ENCODE measurements at regions not wholly inside any gene's neighbourhood (a gene's known extent, or its start where the extent isn't known, plus 50 kb on each side); places are given as distances from the start of the nearest gene placed in this dataset.

DNA sequence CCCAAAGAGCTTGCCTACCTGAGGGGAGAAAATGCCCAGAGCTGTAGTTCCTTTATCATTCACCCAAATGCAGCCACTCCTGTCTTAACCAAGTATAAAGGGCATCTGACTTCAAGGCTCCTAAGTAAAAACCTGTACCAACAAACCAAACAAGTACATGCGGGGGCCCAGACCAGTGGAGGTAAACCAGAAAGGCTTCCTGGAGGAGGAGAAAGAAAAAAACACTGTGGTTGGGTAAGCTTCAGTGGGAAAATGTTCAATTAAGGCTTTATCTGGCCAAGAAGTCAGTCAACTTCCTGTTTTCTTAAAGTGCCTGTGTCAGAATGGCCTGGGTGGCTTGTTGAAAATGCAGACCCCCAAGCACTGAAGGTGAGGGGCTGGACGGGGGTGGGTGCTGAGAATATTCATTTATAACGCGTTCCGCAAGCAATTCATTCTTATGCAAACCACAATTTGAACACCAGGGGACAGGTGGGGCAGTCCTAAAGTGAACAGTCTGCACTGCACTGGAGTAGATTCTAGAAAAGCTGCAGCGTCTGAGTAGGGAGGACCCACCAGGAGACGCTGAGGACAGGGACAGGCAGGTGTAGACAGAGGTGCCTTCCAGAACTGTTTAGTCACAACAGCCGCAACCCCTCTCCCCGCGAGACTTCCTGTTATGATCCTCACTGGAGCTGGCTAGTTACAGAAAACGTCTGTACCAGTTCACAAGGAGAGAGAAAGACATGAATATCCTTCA is 467.1 kb downstream of the SOX9 start:
- Mint-ChIP-seq H3K4me1 (peaks cover 44% of the 10 kb centered on the region), H3K4me3 (peak overlapping the region; percentile 43), H3K9me3 (no peaks in the 10 kb centered on the region), H3K27me3 (peaks cover 34% of the 10 kb centered on the region), H3K36me3 (ENCODE audit: low read depth) (no peaks in the 10 kb centered on the region), H3K27ac (peak overlapping the region; percentile 84)
- DNase-seq: peak; percentile 27
- ChIA-PET CTCF (interaction anchor here (0.8 to 1.5 kb wide), 4 partner anchors 28 to 139 kb away, joined by 3 to 5 read pairs (median 4); no protein-coding TSS in a partner anchor), POLR2A (no interaction called here)

DNA sequence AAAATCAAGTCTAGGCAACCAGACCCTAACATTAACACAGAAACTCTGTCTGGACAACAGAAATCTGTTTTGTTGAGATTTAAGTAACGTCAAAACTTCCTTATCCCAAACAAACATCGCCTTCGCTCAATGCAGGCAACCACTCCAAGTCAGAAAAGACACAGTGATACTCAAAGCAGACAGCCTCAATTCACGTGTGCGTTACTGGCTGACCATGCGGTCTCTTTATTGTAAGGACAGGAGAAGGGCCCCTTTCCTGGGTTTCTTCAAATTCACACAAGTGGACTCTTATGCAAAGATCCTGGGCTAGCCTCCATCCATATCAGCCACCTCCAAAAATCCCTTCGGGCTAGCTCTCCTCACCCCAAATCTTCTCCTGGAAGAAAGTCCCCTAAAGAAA is 467.7 kb downstream of the SOX9 start:
- H3K36me3 Mint-ChIP-seq (ENCODE audit: low read depth): no peaks in the 10 kb centered on the region
- H3K27ac Mint-ChIP-seq: peak overlapping the region; percentile 83
- DNase-seq: no peak
- peaks cover 40% of the 10 kb centered on the region for H3K27me3 Mint-ChIP-seq
- no peaks in the 10 kb centered on the region for H3K9me3 Mint-ChIP-seq
- peaks cover 44% of the 10 kb centered on the region for H3K4me1 Mint-ChIP-seq
- ChIA-PET POLR2A (no interaction called here), CTCF (interaction anchor here (0.9 to 1.0 kb wide), 2 partner anchors 74 to 131 kb away, joined by 3 read pairs; no protein-coding TSS in a partner anchor)
- no peak overlapping the region for H3K4me3 Mint-ChIP-seq

DNA sequence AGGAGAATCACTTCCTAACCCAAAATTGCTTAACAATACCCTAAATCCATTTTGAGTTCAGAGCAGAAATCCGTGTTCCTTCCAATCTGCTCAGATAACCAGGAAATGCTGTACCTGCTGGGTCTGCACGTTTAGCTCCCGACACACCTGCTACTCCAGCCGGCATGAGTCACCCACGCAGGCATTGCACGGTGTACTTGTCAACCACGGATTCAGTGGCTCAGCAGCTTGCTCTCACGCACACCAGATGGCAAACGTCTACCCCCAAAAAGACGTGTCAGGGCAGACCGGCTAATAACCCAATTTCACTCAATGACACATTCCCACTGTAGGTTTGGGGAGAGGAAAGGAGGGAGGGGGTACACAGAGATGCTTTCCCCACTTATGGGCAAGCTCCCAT is 468.1 kb downstream of the SOX9 start:
- Mint-ChIP-seq H3K27me3 (peaks cover 43% of the 10 kb centered on the region), H3K4me3 (no peak overlapping the region), H3K36me3 (ENCODE audit: low read depth) (no peaks in the 10 kb centered on the region), H3K9me3 (no peaks in the 10 kb centered on the region), H3K27ac (peak overlapping the region; percentile 83), H3K4me1 (peaks cover 44% of the 10 kb centered on the region)
- no peak for DNase-seq
- CTCF ChIA-PET: interaction anchor here (0.9 to 1.0 kb wide), 2 partner anchors 75 to 131 kb away, joined by 3 read pairs; no protein-coding TSS in a partner anchor
- POLR2A ChIA-PET: no interaction called here

DNA sequence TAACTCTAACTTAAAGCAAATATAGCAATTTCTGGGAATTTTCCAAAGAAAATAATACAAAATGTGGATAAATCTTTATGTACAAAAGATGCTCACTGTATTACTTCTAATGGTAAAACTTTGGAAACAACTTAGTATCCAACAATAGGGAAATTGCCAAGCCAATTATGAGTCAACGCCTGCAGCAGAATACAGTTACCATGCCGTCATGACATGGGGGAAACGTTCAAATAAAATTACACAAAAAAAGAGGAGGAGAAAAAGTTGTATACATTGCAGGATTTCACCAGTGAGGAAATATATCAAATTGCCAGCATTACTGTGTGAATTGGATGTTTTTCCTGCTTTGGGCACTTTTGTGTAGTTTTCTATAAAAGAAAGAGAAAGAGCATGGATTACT is 469.6 kb downstream of the SOX9 start:
- Mint-ChIP-seq H3K27me3 (peaks cover 54% of the 10 kb centered on the region), H3K9me3 (no peaks in the 10 kb centered on the region), H3K27ac (peak overlapping the region; percentile 10), H3K36me3 (ENCODE audit: low read depth) (no peaks in the 10 kb centered on the region), H3K4me3 (peak overlapping the region; percentile 79), H3K4me1 (peaks cover 44% of the 10 kb centered on the region)
- no peak for DNase-seq
- ChIA-PET CTCF (no interaction called here), POLR2A (no interaction called here)

DNA sequence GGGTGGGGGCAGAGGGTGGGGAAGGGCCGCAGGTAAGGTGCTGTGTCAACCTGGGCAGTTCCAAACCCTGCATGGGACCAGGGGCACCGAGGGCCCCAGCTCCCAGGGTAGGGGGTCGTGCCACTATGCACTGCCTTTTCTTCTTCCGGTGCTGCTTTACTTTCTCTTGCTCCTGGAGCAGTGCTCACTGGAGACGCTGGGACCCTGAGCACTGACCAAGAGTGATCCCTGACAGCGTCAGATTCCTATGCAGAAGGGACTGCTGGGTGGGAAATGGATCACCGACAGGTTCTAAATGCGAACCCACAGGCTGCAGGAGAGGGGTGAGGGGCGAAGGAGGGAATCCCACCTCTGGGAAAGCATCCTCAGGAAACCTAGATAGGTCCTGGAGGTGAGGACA is 470.1 kb downstream of the SOX9 start:
- Mint-ChIP-seq H3K27ac (no peak overlapping the region), H3K4me1 (peaks cover 44% of the 10 kb centered on the region), H3K36me3 (ENCODE audit: low read depth) (no peaks in the 10 kb centered on the region), H3K4me3 (peak overlapping the region; percentile 79), H3K27me3 (peaks cover 58% of the 10 kb centered on the region), H3K9me3 (no peaks in the 10 kb centered on the region)
- POLR2A ChIA-PET: no interaction called here
- CTCF ChIA-PET: no interaction called here
- DNase-seq: no peak

DNA sequence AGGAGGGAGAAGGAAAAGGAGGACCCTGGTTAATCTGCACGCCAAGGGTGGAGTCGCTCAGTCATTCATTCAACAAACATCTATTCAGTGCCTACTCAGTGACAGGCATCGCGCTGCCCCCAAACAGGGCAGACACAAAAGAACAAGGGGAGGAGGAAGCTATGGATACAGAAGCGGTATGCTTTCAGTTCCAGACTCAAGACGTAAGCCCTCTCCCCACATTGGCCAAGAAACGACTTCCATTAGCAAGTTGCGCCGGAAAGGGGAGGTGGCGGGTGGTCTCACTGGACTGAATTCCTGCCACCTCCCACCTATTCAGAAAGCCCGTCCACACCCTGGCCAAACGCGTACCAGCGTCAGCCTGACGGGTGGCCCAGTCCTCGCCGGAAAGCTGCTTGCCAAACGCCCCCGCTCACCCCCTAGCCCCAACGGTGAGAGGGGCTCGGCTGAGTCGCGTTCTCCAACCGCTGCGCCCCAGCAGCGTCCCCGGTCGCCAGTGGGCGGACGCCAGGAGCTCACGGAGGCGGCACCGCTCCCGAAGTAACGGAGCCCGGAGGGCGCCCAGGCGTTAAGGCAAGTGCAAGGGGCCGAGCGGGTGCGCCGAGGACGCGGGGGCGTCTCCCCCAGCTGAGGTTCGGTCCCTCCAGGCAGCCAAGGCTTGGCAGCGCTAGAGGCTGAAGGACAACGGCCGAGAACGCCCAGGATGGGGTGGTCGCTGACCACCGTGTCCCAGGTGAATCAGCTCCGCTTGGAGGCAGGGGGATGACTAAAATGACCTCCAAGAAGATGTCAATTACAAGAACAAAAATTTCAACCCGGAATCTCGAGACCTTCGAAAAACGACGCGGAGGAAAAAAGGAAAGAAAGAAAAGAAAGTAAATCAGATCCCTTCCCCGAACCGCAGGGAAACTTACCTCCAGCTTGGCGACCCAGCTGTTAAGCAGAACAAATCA is 470.7 kb downstream of the SOX9 start:
- ChIA-PET CTCF (interaction anchor here (1.1 kb wide), 2 partner anchors 115 to 136 kb away, joined by 3 read pairs; no protein-coding TSS in a partner anchor), POLR2A (no interaction called here)
- peaks cover 58% of the 10 kb centered on the region for H3K27me3 Mint-ChIP-seq
- H3K36me3 Mint-ChIP-seq (ENCODE audit: low read depth): no peaks in the 10 kb centered on the region
- H3K27ac Mint-ChIP-seq: no peak overlapping the region
- DNase-seq: peak; percentile 19
- H3K9me3 Mint-ChIP-seq: no peaks in the 10 kb centered on the region
- H3K4me1 Mint-ChIP-seq: peaks cover 43% of the 10 kb centered on the region
- H3K4me3 Mint-ChIP-seq: peak overlapping the region; percentile 79

DNA sequence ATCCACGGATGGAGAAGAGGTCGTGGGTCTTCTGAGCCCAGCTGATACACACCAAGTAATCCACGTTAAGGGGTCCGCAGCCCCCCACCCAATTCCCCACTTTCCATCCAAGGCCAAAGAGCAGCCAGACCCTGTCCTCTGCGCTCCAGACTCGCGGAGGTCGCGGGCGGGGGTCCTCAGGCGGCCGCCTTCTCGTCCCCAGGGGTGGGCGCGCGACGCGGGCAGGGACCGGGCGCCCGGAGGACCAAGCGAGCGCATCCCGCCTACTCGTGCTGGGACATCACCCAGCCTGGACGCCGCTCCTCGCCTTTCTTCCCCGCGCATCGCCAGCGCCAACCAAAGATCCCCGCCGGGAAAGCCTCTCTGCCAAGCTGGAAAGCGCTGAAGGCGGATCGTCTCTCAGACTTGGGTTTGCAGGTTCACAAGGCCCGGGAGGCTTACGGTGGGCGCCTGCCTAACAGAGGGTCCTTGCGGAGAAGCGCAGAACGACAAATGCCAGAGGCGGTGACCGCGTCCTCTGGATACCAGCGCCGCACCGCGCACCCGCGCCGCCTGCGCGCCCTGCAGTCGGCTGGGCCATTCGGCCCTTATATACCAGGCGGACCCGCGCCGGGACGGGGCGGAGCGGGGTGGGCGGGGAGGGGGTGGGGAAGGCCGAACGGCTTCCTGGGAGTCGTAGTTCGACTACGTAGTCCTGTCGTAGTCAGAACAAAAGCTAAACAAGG is 471.6 kb downstream of the SOX9 start:
- ChIA-PET POLR2A (interaction anchor here (0.5 kb wide), 1 partner anchor 106 kb away, joined by 4 read pairs; no protein-coding TSS in a partner anchor), CTCF (interaction anchor here (1.1 kb wide), 2 partner anchors 114 to 135 kb away, joined by 3 read pairs; no protein-coding TSS in a partner anchor)
- Mint-ChIP-seq H3K27me3 (peaks cover 67% of the 10 kb centered on the region), H3K4me1 (peaks cover 34% of the 10 kb centered on the region), H3K27ac (no peak overlapping the region), H3K36me3 (ENCODE audit: low read depth) (no peaks in the 10 kb centered on the region), H3K9me3 (no peaks in the 10 kb centered on the region), H3K4me3 (peak overlapping the region; percentile 79)
- peak; percentile 74 for DNase-seq

DNA sequence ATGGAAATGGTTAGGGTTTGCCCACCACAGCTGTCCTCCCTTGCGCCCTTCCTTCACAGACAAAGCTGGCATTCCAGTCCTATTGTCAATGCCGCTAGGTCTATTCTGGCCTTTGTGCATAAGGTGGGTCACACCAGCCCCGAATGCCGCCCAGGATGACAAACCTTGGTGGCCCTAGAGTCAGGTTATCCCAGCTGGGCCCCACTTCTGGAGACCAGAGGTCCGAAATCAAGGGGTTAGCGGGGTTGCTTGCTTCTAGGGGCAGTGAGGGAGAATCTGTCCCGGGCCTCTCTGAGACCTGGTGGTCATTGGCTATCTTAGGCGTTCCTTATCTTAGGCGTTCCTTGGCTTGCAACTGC is 472.1 kb downstream of the SOX9 start:
- peaks cover 29% of the 10 kb centered on the region for H3K4me1 Mint-ChIP-seq
- DNase-seq: no peak
- peaks cover 68% of the 10 kb centered on the region for H3K27me3 Mint-ChIP-seq
- H3K4me3 Mint-ChIP-seq: no peak overlapping the region
- ChIA-PET CTCF (interaction anchor here (1.1 kb wide), 1 partner anchor 135 kb away, joined by 3 read pairs; no protein-coding TSS in a partner anchor), POLR2A (interaction anchor here (0.5 kb wide), 1 partner anchor 106 kb away, joined by 4 read pairs; no protein-coding TSS in a partner anchor)
- H3K36me3 Mint-ChIP-seq (ENCODE audit: low read depth): no peaks in the 10 kb centered on the region
- H3K9me3 Mint-ChIP-seq: no peaks in the 10 kb centered on the region
- H3K27ac Mint-ChIP-seq: no peak overlapping the region

DNA sequence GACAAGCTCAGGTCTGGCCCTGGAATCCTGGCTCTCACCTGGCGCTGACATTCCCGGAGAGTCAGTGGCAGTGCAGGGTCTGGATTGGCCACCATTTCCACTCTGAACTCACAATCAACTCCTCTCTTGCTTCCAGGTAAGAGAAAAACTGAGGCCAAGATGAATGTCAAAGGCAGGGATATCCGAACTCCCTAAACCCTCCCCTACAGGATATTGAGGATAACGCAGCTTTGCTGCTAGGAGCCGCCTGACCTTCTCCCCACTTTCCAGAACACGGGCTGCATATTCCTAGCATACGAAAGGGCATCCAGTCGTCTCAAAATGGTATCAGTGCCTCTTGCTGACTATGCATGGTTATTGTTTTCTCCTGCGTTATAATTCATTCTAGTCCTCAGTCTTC is 473.4 kb downstream of the SOX9 start:
- no peak overlapping the region for H3K4me3 Mint-ChIP-seq
- CTCF ChIA-PET: no interaction called here
- POLR2A ChIA-PET: no interaction called here
- peaks cover 16% of the 10 kb centered on the region for H3K4me1 Mint-ChIP-seq
- H3K9me3 Mint-ChIP-seq: no peaks in the 10 kb centered on the region
- no peak overlapping the region for H3K27ac Mint-ChIP-seq
- peaks cover 64% of the 10 kb centered on the region for H3K27me3 Mint-ChIP-seq
- H3K36me3 Mint-ChIP-seq (ENCODE audit: low read depth): no peaks in the 10 kb centered on the region
- no peak for DNase-seq

Measured in activated CD4-positive, alpha-beta T cell treated with anti-CD3 and anti-CD28 coated beads, Interleukin-2, amount 10 ng/mL, durations not matched to agents 7 days and 5 days (primary cell).